H9 (cell line): ENCODE measurements at regions not wholly inside any gene's neighbourhood (a gene's known extent, or its start where the extent isn't known, plus 50 kb on each side); places are given as distances from the start of the nearest gene placed in this dataset.

Experiments used
- DNase-seq: peaks from one replicate; pipeline ENCODE4 v3.0.0-alpha.2; 2017
- H2AFZ ChIP-seq: one replicate; pipeline ENCODE4 v1.6.1; 2013; ENCODE audit warnings: mild to moderate bottlenecking, low read length, control low read depth, moderate library complexity
- H2AK5ac ChIP-seq: 2 replicates; pipeline ENCODE4 v1.6.1; 2013; ENCODE audit warnings: low read length, control low read depth, mixed read lengths; ENCODE audit not compliant: insufficient read length
- H2BK120ac ChIP-seq: one replicate; pipeline ENCODE4 v1.6.1; 2013; ENCODE audit warnings: low read depth, mild to moderate bottlenecking, low read length, control low read depth, inconsistent platforms; ENCODE audit not compliant: poor library complexity, severe bottlenecking
- H2BK12ac ChIP-seq: 2 replicates; pipeline ENCODE4 v1.6.1; 2013; ENCODE audit warnings: low read length, control low read depth, mixed read lengths, low read depth; ENCODE audit not compliant: insufficient read length
- H2BK15ac ChIP-seq: 2 replicates; pipeline ENCODE4 v1.6.1; 2013; ENCODE audit warnings: low read depth, low read length, control low read depth
- H2BK20ac ChIP-seq: one replicate; pipeline ENCODE4 v1.6.1; 2013; ENCODE audit warnings: low read depth, mild to moderate bottlenecking, low read length, control low read depth, inconsistent platforms; ENCODE audit not compliant: poor library complexity, severe bottlenecking
- H2BK5ac ChIP-seq: 2 replicates; pipeline ENCODE4 v1.6.1; 2013; ENCODE audit warnings: low read length, control low read depth, mixed read lengths; ENCODE audit not compliant: insufficient read length
- H3K14ac ChIP-seq: 2 replicates; pipeline ENCODE4 v1.6.1; 2013; ENCODE audit warnings: low read length, control low read depth; ENCODE audit not compliant: insufficient read depth
- H3K18ac ChIP-seq: 2 replicates; pipeline ENCODE4 v1.6.1; 2013; ENCODE audit warnings: low read depth, mild to moderate bottlenecking, mixed read lengths, low read length, control low read depth; ENCODE audit not compliant: insufficient read length
- H3K23ac ChIP-seq: 2 replicates; pipeline ENCODE4 v1.6.1; 2013; ENCODE audit warnings: low read length, control low read depth, mixed read lengths, low read depth; ENCODE audit not compliant: insufficient read length
- H3K23me2 ChIP-seq: 2 replicates; pipeline ENCODE4 v1.6.1; 2013; ENCODE audit warnings: low read depth, mild to moderate bottlenecking, mixed read lengths, low read length, control low read depth; ENCODE audit not compliant: insufficient read length, poor library complexity, severe bottlenecking
- H3K27ac ChIP-seq: 2 replicates; pipeline ENCODE4 v1.5.1; 2013; ENCODE audit warnings: low read length, control low read depth, mixed read lengths, low read depth; ENCODE audit not compliant: insufficient read length
- H3K27me3 ChIP-seq: 2 replicates; pipeline ENCODE4 v1.6.1; 2013; ENCODE audit warnings: low read length, control low read depth, inconsistent platforms; ENCODE audit not compliant: insufficient read depth
- H3K4ac ChIP-seq: 2 replicates; pipeline ENCODE4 v1.6.1; 2013; ENCODE audit warnings: low read depth, mild to moderate bottlenecking, control low read depth, inconsistent platforms, low read length, moderate library complexity
- H3K4me1 ChIP-seq: 2 replicates; pipeline ENCODE4 v1.6.1; 2013; ENCODE audit warnings: low read length, control low read depth, inconsistent platforms; ENCODE audit not compliant: insufficient read depth
- H3K4me2 ChIP-seq: 2 replicates; pipeline ENCODE4 v1.6.1; 2013; ENCODE audit warnings: low read length, control low read depth, mixed read lengths; ENCODE audit not compliant: insufficient read length, insufficient read depth
- H3K56ac ChIP-seq: 2 replicates; pipeline ENCODE4 v1.6.1; 2013; ENCODE audit warnings: low read depth, mild to moderate bottlenecking, mixed read lengths, low read length, control low read depth; ENCODE audit not compliant: insufficient read length
- H3K79me1 ChIP-seq: 2 replicates; pipeline ENCODE4 v1.6.1; 2013; ENCODE audit warnings: low read depth, mild to moderate bottlenecking, moderate library complexity, low read length, control low read depth, inconsistent platforms; ENCODE audit not compliant: insufficient read depth, poor library complexity, severe bottlenecking
- H3K79me2 ChIP-seq: 2 replicates; pipeline ENCODE4 v1.6.1; 2013; ENCODE audit warnings: low read length, control low read depth, inconsistent platforms; ENCODE audit not compliant: insufficient read depth
- H3K9ac ChIP-seq: 2 replicates; pipeline ENCODE4 v1.6.1; 2013; ENCODE audit warnings: low read length, control low read depth, mixed read lengths; ENCODE audit not compliant: insufficient read length; ENCODE audit errors: extremely low read depth
- H3K9me3 ChIP-seq: one replicate; pipeline ENCODE4 v1.6.1; 2013; ENCODE audit warnings: low read depth, low read length, inconsistent platforms; ENCODE audit not compliant: control insufficient read depth
- H3T11ph ChIP-seq: one replicate; pipeline ENCODE4 v1.6.1; 2013; ENCODE audit warnings: mild to moderate bottlenecking, low read length, control low read depth, inconsistent platforms
- H4K20me1 ChIP-seq: one replicate; pipeline ENCODE4 v1.6.1; 2013; ENCODE audit not compliant: control insufficient read depth, insufficient read length, insufficient read depth
- H4K5ac ChIP-seq: 2 replicates; pipeline ENCODE4 v1.6.1; 2013; ENCODE audit warnings: low read depth, mild to moderate bottlenecking, mixed read lengths, low read length, control low read depth; ENCODE audit not compliant: insufficient read length
- H4K8ac ChIP-seq: replicated peaks from 2 replicates; pipeline ENCODE4 v1.6.1; 2013; ENCODE audit warnings: low read length, control low read depth, mixed read lengths, low read depth; ENCODE audit not compliant: insufficient read length
- H4K91ac ChIP-seq: 2 replicates; pipeline ENCODE4 v1.6.1; 2013; ENCODE audit warnings: low read depth, mild to moderate bottlenecking, moderate library complexity, mixed read lengths, low read length, control low read depth; ENCODE audit not compliant: insufficient read length
- H3K27ac Mint-ChIP-seq, 3 experiments: 2 replicates in 2 of 3; 3 replicates in 1 of 3; pipeline ENCODE4 v1.8.0; 2020 to 2021; ENCODE audit warnings: mixed read lengths in 3 of 3, mild to moderate bottlenecking in 1 of 3, moderate library complexity in 1 of 3
- H3K27me3 Mint-ChIP-seq: 2 replicates; pipeline ENCODE4 v1.8.0; 2021; ENCODE audit warnings: low read depth, mild to moderate bottlenecking, moderate library complexity, mixed read lengths
- H3K36me3 Mint-ChIP-seq, 3 experiments: 2 replicates in 2 of 3; 3 replicates in 1 of 3; pipeline ENCODE4 v1.8.0; 2020 to 2021; ENCODE audit warnings: low read depth in 3 of 3, mixed read lengths in 3 of 3; ENCODE audit not compliant: insufficient read depth in 1 of 3
- H3K4me1 Mint-ChIP-seq, 2 experiments: 2 replicates each; pipeline ENCODE4 v1.8.0; 2020; ENCODE audit warnings: mixed read lengths in 2 of 2
- H3K4me3 Mint-ChIP-seq, 2 experiments: 2 replicates in 1 of 2; 3 replicates in 1 of 2; pipeline ENCODE4 v1.8.0; 2020 to 2021; ENCODE audit warnings: mild to moderate bottlenecking in 2 of 2, mixed read lengths in 2 of 2, moderate library complexity in 1 of 2
- H3K9me3 Mint-ChIP-seq, 2 experiments: 2 replicates in 1 of 2; 3 replicates in 1 of 2; pipeline ENCODE4 v1.8.0; 2020; ENCODE audit warnings: mild to moderate bottlenecking in 2 of 2, mixed read lengths in 2 of 2, moderate library complexity in 1 of 2
- CTCF ChIP-seq: fragments of 200-600 bp; sonication (generic); conservative IDR thresholded peaks from 3 replicates; pipeline ENCODE4 v1.8.0; 2021; ENCODE audit warnings: antibody characterized with exemption, mild to moderate bottlenecking
- WGBS: extraction: QIAGEN DNeasy Blood & Tissue Kit; methylation state at CpG from one replicate; pipeline ENCODE4 v1.1.7; 2013; ENCODE audit warnings: missing lambda C conversion rate, low lambda C conversion rate, mixed read lengths; ENCODE audit not compliant: insufficient read length; ENCODE audit errors: extremely low coverage; 5-methylcytosine and 5-hydroxymethylcytosine counted together

GRCh38 chr16:7278636-7279035 is 54.0 kb upstream of the RBFOX1 start:
- no peaks in the 10 kb centered on the region for H3K79me2 ChIP-seq
- H2BK15ac ChIP-seq = no peak overlapping the region
- H3K79me1 ChIP-seq = no peaks in the 10 kb centered on the region
- TF ChIP-seq CTCF = no peak
- Mint-ChIP-seq H3K9me3 (no peaks in the 10 kb centered on the region), H3K27ac (no peak overlapping the region), H3K4me1 (peaks cover 0 to 4% of the 10 kb centered on the region in 2 experiments; a peak in 1 of 4 replicates), H3K27me3 (peaks cover 4% of the 10 kb centered on the region), H3K36me3 (no peaks in the 10 kb centered on the region), H3K4me3 (no peak overlapping the region)
- no peak overlapping the region for H3K4ac ChIP-seq
- no peak overlapping the region for H4K8ac ChIP-seq
- no peak overlapping the region for H3K9ac ChIP-seq
- no peak overlapping the region for H2BK120ac ChIP-seq
- no peak overlapping the region for H3K23ac ChIP-seq
- no peak overlapping the region for H3K14ac ChIP-seq
- no peaks in the 10 kb centered on the region for H4K20me1 ChIP-seq
- H3K9me3 ChIP-seq = no peaks in the 10 kb centered on the region
- no peak overlapping the region for H3K56ac ChIP-seq
- no peaks in the 10 kb centered on the region for H3K23me2 ChIP-seq
- H3K27ac ChIP-seq = no peak overlapping the region
- H2BK12ac ChIP-seq = no peak overlapping the region
- no peak overlapping the region for H2BK20ac ChIP-seq
- no peak overlapping the region for H4K5ac ChIP-seq
- H4K91ac ChIP-seq = no peak overlapping the region
- no peak overlapping the region for H3K18ac ChIP-seq
- H2AK5ac ChIP-seq = no peak overlapping the region
- H3K4me1 ChIP-seq = no peaks in the 10 kb centered on the region
- DNase-seq = no peak
- no CpG with 5 or more reads among the region's 4 CpGs for WGBS
- H2AFZ ChIP-seq = no peak overlapping the region
- no peak overlapping the region for H3K4me2 ChIP-seq
- no peak overlapping the region for H3T11ph ChIP-seq
- no peak overlapping the region for H2BK5ac ChIP-seq
- H3K27me3 ChIP-seq = no peaks in the 10 kb centered on the region
